ENCODE measurements at regions not wholly inside any gene's neighbourhood (a gene's known extent, or its start where the extent isn't known, plus 50 kb on each side); places are given as distances from the start of the nearest gene placed in this dataset.

DNA sequence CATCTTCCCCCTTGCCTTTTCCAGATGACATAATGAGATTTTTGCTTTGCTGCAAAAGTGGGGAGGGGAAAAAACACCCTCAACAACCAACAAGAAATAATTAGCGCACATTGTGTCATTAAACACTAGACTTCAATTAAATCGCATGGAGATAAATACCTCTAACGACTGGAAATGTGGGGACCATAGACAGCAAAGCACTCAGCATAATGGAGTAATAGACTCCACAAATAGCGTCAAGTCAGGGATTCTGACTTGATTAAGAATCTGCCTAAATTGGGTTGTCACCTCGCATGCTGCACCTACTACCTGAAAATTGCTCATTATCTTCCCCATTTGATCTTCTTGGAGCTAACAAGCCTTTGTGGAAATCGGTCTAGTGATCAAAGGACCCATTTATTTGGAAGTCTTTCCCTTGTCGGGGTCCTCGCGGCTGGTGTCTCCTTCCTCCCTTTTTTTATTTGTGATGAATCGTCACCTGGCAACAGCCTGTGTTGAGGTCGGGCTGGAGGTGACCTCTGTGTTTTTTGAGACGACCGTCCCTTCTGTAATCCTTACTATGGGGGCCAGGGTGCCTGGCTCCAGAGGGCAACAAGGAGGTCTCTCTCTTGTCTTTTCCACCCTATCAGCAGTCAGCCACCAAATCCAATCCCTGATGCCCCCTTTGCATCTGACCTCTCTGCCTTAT, 75.3 kb upstream of the IGSF21 start:
- TF ChIP-seq POLR2AphosphoS5 (IDR thresholded peaks at IDR 0.05; ENCODE audit: low read depth, low read length) = no peak
- TF ChIP-seq TAF1 (IDR thresholded peaks at IDR 0.05; ENCODE audit: borderline replicate concordance, insufficient read depth, low read length) = no peak
